A673 (cell line): ENCODE measurements at regions not wholly inside any gene's neighbourhood (a gene's known extent, or its start where the extent isn't known, plus 50 kb on each side); places are given as distances from the start of the nearest gene placed in this dataset.

Source experiments
- BruUV-seq: library from RNA; stranded (reverse); fragments of 400-500 nt; replicated peaks from 2 replicates; lab custom pipeline; 2021; lab: Mats Ljungman, UMichigan
- CTCF ChIA-PET: fragments of 300-600 bp; sonication (Branson Sonifier 250); formaldehyde crosslinking; loops from one replicate; lab custom pipeline; 2022; ENCODE audit warnings: antibody characterized with exemption; lab: Charles Lee
- POLR2A ChIA-PET: fragments of 300-600 bp; sonication (Branson Sonifier 250); formaldehyde crosslinking; loops from one replicate; lab custom pipeline; 2022; ENCODE audit warnings: antibody characterized with exemption; ENCODE audit not compliant: low non-redundant PET; lab: Charles Lee
- DNase-seq: peaks from one replicate; pipeline ENCODE4 v3.0.0-alpha.2; 2015; ENCODE audit warnings: low spot score
- H3K27ac ChIP-seq: fragments of 200-600 bp; sonication (generic); 2 replicates; pipeline ENCODE4 v1.5.1; 2016; ENCODE audit warnings: mixed run types, low read depth, mild to moderate bottlenecking, mixed read lengths, antibody characterized with exemption, low read length; ENCODE audit not compliant: poor library complexity, severe bottlenecking
- H3K27me3 ChIP-seq: fragments of 200-600 bp; sonication (generic); replicated peaks from 2 replicates; pipeline ENCODE4 v1.6.1; 2017; ENCODE audit warnings: mixed run types, low read depth, mild to moderate bottlenecking, mixed read lengths, antibody characterized with exemption, low read length; ENCODE audit not compliant: insufficient read depth, poor library complexity
- H3K36me3 ChIP-seq: fragments of 200-600 bp; sonication (generic); 2 replicates; pipeline ENCODE4 v1.6.1; 2016; ENCODE audit warnings: mixed run types, mild to moderate bottlenecking, mixed read lengths, antibody characterized with exemption, low read length; ENCODE audit not compliant: insufficient read depth, poor library complexity, severe bottlenecking
- H3K4me1 ChIP-seq: fragments of 200-600 bp; sonication (generic); 2 replicates; pipeline ENCODE4 v1.6.1; 2017; ENCODE audit warnings: mixed run types, mild to moderate bottlenecking, mixed read lengths, antibody characterized with exemption, low read length; ENCODE audit not compliant: insufficient read depth, poor library complexity, severe bottlenecking
- H3K4me3 ChIP-seq: fragments of 200-600 bp; sonication (generic); 2 replicates; pipeline ENCODE4 v1.5.1; 2016; ENCODE audit warnings: low read depth, mixed run types, mild to moderate bottlenecking, mixed read lengths, low read length; ENCODE audit not compliant: poor library complexity, severe bottlenecking
- H3K9me3 ChIP-seq: fragments of 200-600 bp; sonication (generic); 2 replicates; pipeline ENCODE4 v1.6.1; 2016; ENCODE audit warnings: mixed run types, low read depth, mild to moderate bottlenecking, mixed read lengths, antibody characterized with exemption, low read length; ENCODE audit not compliant: poor library complexity, severe bottlenecking
- EZH2 ChIP-seq: fragments of 200-600 bp; sonication (generic); IDR thresholded peaks from 2 replicates; pipeline ENCODE4 v1.6.1; 2017; ENCODE audit warnings: borderline replicate concordance, low read depth, mild to moderate bottlenecking, mixed read lengths, antibody characterized with exemption, low read length; ENCODE audit not compliant: poor library complexity, severe bottlenecking
- intact Hi-C: fragments of 100-400 bp; cut with micrococcal nuclease; formaldehyde crosslinking; loops from one replicate; pipeline ENCODE4 v1.10.0; 2022; ENCODE audit not compliant: unreplicated experiment
- TF ChIP-seq, protein P1 (sequence below): fragments of 300-800, 200-600 bp; sonication (generic); conservative IDR thresholded peaks from 2 replicates; pipeline ENCODE4 v1.5.1; 2017; ENCODE audit warnings: low read depth, mild to moderate bottlenecking, antibody characterized with exemption, low read length, moderate library complexity, mixed read lengths

DNA sequence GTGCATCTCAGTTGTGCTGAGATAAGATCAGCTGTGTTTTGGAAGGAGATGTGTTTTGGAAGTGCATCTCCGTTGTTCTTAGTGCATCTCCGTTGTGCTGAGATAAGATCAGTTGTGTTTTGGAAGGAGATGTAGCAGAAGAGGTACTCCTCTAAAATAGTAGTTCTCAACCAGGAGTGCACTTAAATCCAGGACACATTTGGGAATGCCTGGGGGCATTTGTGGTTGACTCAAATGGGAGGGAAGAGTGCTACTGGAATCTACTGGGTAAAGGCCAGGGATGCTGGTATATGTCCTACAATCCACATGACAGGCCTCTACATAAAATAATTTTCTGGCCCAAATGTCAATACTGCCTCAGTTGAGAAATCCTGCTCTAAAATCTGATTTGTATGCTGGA lies 70.8 kb upstream of the CHRDL1 start:
- Histone ChIP-seq H3K4me3 (no peak overlapping the region), H3K4me1 (no peaks in the 10 kb centered on the region), H3K36me3 (no peaks in the 10 kb centered on the region), H3K9me3 (no peaks in the 10 kb centered on the region), H3K27ac (no peak overlapping the region), H3K27me3 (no peaks in the 10 kb centered on the region)
- POLR2A ChIA-PET = no interaction called here
- intact Hi-C loops = no loop called here
- TF ChIP-seq, protein P1, sequence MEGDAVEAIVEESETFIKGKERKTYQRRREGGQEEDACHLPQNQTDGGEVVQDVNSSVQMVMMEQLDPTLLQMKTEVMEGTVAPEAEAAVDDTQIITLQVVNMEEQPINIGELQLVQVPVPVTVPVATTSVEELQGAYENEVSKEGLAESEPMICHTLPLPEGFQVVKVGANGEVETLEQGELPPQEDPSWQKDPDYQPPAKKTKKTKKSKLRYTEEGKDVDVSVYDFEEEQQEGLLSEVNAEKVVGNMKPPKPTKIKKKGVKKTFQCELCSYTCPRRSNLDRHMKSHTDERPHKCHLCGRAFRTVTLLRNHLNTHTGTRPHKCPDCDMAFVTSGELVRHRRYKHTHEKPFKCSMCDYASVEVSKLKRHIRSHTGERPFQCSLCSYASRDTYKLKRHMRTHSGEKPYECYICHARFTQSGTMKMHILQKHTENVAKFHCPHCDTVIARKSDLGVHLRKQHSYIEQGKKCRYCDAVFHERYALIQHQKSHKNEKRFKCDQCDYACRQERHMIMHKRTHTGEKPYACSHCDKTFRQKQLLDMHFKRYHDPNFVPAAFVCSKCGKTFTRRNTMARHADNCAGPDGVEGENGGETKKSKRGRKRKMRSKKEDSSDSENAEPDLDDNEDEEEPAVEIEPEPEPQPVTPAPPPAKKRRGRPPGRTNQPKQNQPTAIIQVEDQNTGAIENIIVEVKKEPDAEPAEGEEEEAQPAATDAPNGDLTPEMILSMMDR = no peak
- TF ChIP-seq EZH2 = no peak
- no peak for DNase-seq
- CTCF ChIA-PET = no interaction called here
- BruUV-seq = no TSS peak

- ChIA-PET POLR2A (no interaction called here), CTCF (no interaction called here)
- no peaks in the 10 kb centered on the region for H3K4me1 ChIP-seq
- H3K27ac ChIP-seq = no peak overlapping the region
- no peak for DNase-seq
- H3K36me3 ChIP-seq = no peaks in the 10 kb centered on the region
- H3K27me3 ChIP-seq = no peaks in the 10 kb centered on the region
- TF ChIP-seq, protein P1 = no peak
- no peak for TF ChIP-seq EZH2
- H3K9me3 ChIP-seq = no peaks in the 10 kb centered on the region
- BruUV-seq = no TSS peak
- H3K4me3 ChIP-seq = no peak overlapping the region
- intact Hi-C loops = no loop called here
Measured at GRCh38 chrX:110863883-110864282, 68.3 kb upstream of the CHRDL1 start.

GRCh38 chrX:110858565-110858964 lies 62.9 kb upstream of the CHRDL1 start:
- H3K27me3 ChIP-seq = peaks cover 6% of the 10 kb centered on the region
- no peaks in the 10 kb centered on the region for H3K9me3 ChIP-seq
- no peak overlapping the region for H3K27ac ChIP-seq
- BruUV-seq = no TSS peak
- no peak for DNase-seq
- TF ChIP-seq, protein P1 = no peak
- TF ChIP-seq EZH2 = no peak
- no peak overlapping the region for H3K4me3 ChIP-seq
- ChIA-PET POLR2A (no interaction called here), CTCF (no interaction called here)
- intact Hi-C loops = no loop called here
- no peaks in the 10 kb centered on the region for H3K36me3 ChIP-seq
- no peaks in the 10 kb centered on the region for H3K4me1 ChIP-seq
